GM23338 (cell line): ENCODE measurements at regions not wholly inside any gene's neighbourhood (a gene's known extent, or its start where the extent isn't known, plus 50 kb on each side); places are given as distances from the start of the nearest gene placed in this dataset.

Experiments used
- ATAC-seq: fragments of 200-7000 bp; cut with Tn5 transposase; 3 replicates; pipeline ENCODE4 v1.9.1; 2020
- DNase-seq: peaks from one replicate; pipeline ENCODE4 v3.0.0-alpha.2; 2015; ENCODE audit warnings: low spot score
- H2AFZ ChIP-seq: fragments of 200-600 bp; sonication (generic); 2 replicates; pipeline ENCODE4 v1.8.0; 2016; ENCODE audit warnings: antibody characterized with exemption, mild to moderate bottlenecking, moderate library complexity
- H3F3A ChIP-seq: fragments of 200-600 bp; sonication (generic); replicated peaks from 2 replicates; pipeline ENCODE4 v1.8.0; 2017; ENCODE audit warnings: antibody characterized with exemption, mixed run types, low read depth
- H3K27ac ChIP-seq: fragments of 200-600 bp; sonication (generic); 2 replicates; pipeline ENCODE4 v1.6.1; 2016; ENCODE audit warnings: low read depth
- H3K27me3 ChIP-seq: fragments of 200-600 bp; sonication (generic); 2 replicates; pipeline ENCODE4 v1.8.0; 2016; ENCODE audit warnings: mild to moderate bottlenecking, mixed run types, moderate library complexity; ENCODE audit not compliant: insufficient read depth
- H3K36me3 ChIP-seq: fragments of 200-600 bp; sonication (generic); 2 replicates; pipeline ENCODE4 v1.8.0; 2016; ENCODE audit warnings: mild to moderate bottlenecking; ENCODE audit not compliant: insufficient read depth
- H3K4me1 ChIP-seq: fragments of 200-600 bp; sonication (generic); 2 replicates; pipeline ENCODE4 v1.8.0; 2016; ENCODE audit warnings: mild to moderate bottlenecking, moderate library complexity; ENCODE audit not compliant: insufficient read depth
- H3K4me2 ChIP-seq: fragments of 200-600 bp; sonication (generic); 2 replicates; pipeline ENCODE4 v1.7.1; 2017; ENCODE audit warnings: mixed run types
- H3K4me3 ChIP-seq: fragments of 200-600 bp; sonication (generic); 2 replicates; pipeline ENCODE4 v1.6.1; 2016; ENCODE audit warnings: mixed run types
- H3K79me2 ChIP-seq: fragments of 200-600 bp; sonication (generic); replicated peaks from 2 replicates; pipeline ENCODE4 v1.8.0; 2017; ENCODE audit warnings: mild to moderate bottlenecking; ENCODE audit not compliant: insufficient read depth
- H3K9me2 ChIP-seq: fragments of 200-600 bp; sonication (generic); 2 replicates; pipeline ENCODE4 v1.8.0; 2017; ENCODE audit not compliant: insufficient read depth
- H4K20me1 ChIP-seq: fragments of 200-600 bp; sonication (generic); replicated peaks from 2 replicates; pipeline ENCODE4 v1.8.0; 2017; ENCODE audit warnings: mild to moderate bottlenecking; ENCODE audit not compliant: insufficient read depth
- H3K27ac Mint-ChIP-seq: 2 replicates; pipeline ENCODE4 v1.8.0; 2020; ENCODE audit warnings: inconsistent platforms, mild to moderate bottlenecking, moderate library complexity, mixed read lengths
- H3K27me3 Mint-ChIP-seq: 3 replicates; pipeline ENCODE4 v1.8.0; 2022; ENCODE audit warnings: low read depth, mild to moderate bottlenecking, moderate library complexity, mixed read lengths, inconsistent platforms; ENCODE audit not compliant: insufficient read depth, poor library complexity
- H3K36me3 Mint-ChIP-seq: 3 replicates; pipeline ENCODE4 v1.8.0; 2021; ENCODE audit warnings: low read depth, mild to moderate bottlenecking, inconsistent platforms, moderate library complexity, mixed read lengths
- H3K4me1 Mint-ChIP-seq: 3 replicates; pipeline ENCODE4 v1.8.0; 2020; ENCODE audit warnings: mild to moderate bottlenecking, inconsistent platforms, mixed read lengths
- H3K4me3 Mint-ChIP-seq: 3 replicates; pipeline ENCODE4 v1.8.0; 2021; ENCODE audit warnings: moderate library complexity, mild to moderate bottlenecking, inconsistent platforms, mixed read lengths
- H3K9me3 Mint-ChIP-seq: 3 replicates; pipeline ENCODE4 v1.8.0; 2020; ENCODE audit warnings: moderate library complexity, mild to moderate bottlenecking, inconsistent platforms, mixed read lengths
- CREB1 ChIP-seq: fragments of 250-450 bp; sonication (Bioruptor Pico); IDR thresholded peaks from 2 replicates; pipeline ENCODE4 v1.5.0; 2020; ENCODE audit warnings: low read depth, mild to moderate bottlenecking, moderate library complexity
- CTCF ChIP-seq, 2 experiments: fragments of 200-600 bp in 1 of 2; sonication (generic) in 1 of 2; conservative IDR thresholded peaks; 2 replicates each; pipeline versions ENCODE4 v1.5.1 to v1.6.1; 2016 to 2017; ENCODE audit warnings: antibody characterized with exemption in 2 of 2, low read depth in 2 of 2, mild to moderate bottlenecking in 2 of 2, moderate library complexity in 1 of 2
- EZH2 ChIP-seq: fragments of 200-600 bp; sonication (generic); IDR thresholded peaks from one replicate; pipeline ENCODE4 v1.8.0; 2017; ENCODE audit warnings: antibody characterized with exemption, mild to moderate bottlenecking, low read depth; ENCODE audit not compliant: unreplicated experiment
- EZH2phosphoT487 ChIP-seq: fragments of 200-600 bp; sonication (generic); IDR thresholded peaks from one replicate; pipeline ENCODE4 v1.8.1; 2018; ENCODE audit warnings: antibody characterized with exemption; ENCODE audit not compliant: unreplicated experiment
- JUNB ChIP-seq: IDR thresholded peaks from one replicate; pipeline ENCODE4 v1.6.1; 2016; ENCODE audit warnings: antibody characterized with exemption; ENCODE audit not compliant: unreplicated experiment
- NANOG ChIP-seq: IDR thresholded peaks from 2 replicates; pipeline ENCODE4 v1.6.1; 2016; ENCODE audit warnings: antibody characterized with exemption, borderline replicate concordance
- POLR2AphosphoS5 ChIP-seq: IDR thresholded peaks from 2 replicates; pipeline ENCODE4 v1.6.1; 2016; ENCODE audit warnings: antibody characterized with exemption, low read depth
- STAT1 ChIP-seq: IDR thresholded peaks from one replicate; pipeline ENCODE4 v1.6.1; 2016; ENCODE audit warnings: antibody characterized with exemption; ENCODE audit not compliant: unreplicated experiment
- ZNF114 ChIP-seq: fragments of 250-450 bp; sonication (Bioruptor Pico); IDR thresholded peaks from 2 replicates; pipeline ENCODE4 v1.5.0; 2020; ENCODE audit warnings: mild to moderate bottlenecking, moderate library complexity
- ZNF331 ChIP-seq: fragments of 250-450 bp; sonication (Bioruptor Pico); IDR thresholded peaks from 2 replicates; pipeline ENCODE4 v1.5.0; 2020; ENCODE audit warnings: low read depth, mild to moderate bottlenecking, moderate library complexity
- TF ChIP-seq, protein P1 (sequence below): fragments of 250-450 bp; sonication (Bioruptor Pico); IDR thresholded peaks from 2 replicates; pipeline ENCODE4 v1.5.0; 2020; ENCODE audit warnings: mild to moderate bottlenecking, moderate library complexity
- TF ChIP-seq, protein P2 (sequence below): IDR thresholded peaks from one replicate; pipeline ENCODE4 v1.6.1; 2018; ENCODE audit warnings: antibody characterized with exemption; ENCODE audit not compliant: unreplicated experiment
- TF ChIP-seq, protein P3 (sequence below): IDR thresholded peaks from 2 replicates; pipeline ENCODE4 v1.6.1; 2016; ENCODE audit warnings: antibody characterized with exemption

DNA sequence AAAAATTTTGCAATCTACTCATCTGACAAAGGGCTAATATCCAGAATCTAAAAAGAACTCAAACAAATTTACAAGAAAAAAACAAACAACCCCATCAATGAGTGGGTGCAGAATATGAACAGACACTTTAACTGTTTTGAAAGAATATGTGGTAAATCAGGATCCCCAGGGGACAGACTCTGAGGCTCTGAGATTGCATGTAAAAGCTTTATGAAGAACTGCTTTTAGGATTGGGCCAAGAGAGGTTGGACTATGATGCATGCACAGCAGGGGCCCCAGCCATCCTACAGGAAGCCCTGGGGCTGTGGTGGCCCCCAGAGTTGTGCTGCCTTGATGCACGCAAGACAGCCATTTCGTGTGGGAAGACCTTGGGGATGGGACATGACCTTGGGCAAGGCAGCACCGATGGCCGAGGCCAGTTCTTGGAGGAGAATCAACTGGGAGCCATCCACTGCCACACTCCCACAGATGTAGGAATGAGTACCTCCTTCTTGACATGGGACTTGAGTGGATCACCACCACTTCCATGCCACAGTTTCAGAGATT, 298.1 kb upstream of the THBS1 start:
- Mint-ChIP-seq H3K4me1 (no peaks in the 10 kb centered on the region), H3K27ac (no peak overlapping the region), H3K4me3 (no peak overlapping the region), H3K36me3 (no peaks in the 10 kb centered on the region), H3K9me3 (0 out of 3 replicates have a peak, but pooled peaks cover 2% of the 10 kb centered on the region), H3K27me3 (no peaks in the 10 kb centered on the region)
- no peaks in the 10 kb centered on the region for H3F3A ChIP-seq
- no peak overlapping the region for H3K4me3 ChIP-seq
- no peaks in the 10 kb centered on the region for H4K20me1 ChIP-seq
- TF ChIP-seq EZH2 (no peak), NANOG (no peak), CTCF (conservative IDR thresholded peaks at IDR 0.05; ENCODE audit: low read depth in 2 of 2) (no peak), ZNF331 (CRISPR knock-in tag) (no peak), EZH2phosphoT487 (no peak), ZNF114 (CRISPR knock-in tag) (no peak), CREB1 (CRISPR knock-in tag) (no peak), STAT1 (no peak), JUNB (no peak), POLR2AphosphoS5 (no peak)
- TF ChIP-seq, protein P1, sequence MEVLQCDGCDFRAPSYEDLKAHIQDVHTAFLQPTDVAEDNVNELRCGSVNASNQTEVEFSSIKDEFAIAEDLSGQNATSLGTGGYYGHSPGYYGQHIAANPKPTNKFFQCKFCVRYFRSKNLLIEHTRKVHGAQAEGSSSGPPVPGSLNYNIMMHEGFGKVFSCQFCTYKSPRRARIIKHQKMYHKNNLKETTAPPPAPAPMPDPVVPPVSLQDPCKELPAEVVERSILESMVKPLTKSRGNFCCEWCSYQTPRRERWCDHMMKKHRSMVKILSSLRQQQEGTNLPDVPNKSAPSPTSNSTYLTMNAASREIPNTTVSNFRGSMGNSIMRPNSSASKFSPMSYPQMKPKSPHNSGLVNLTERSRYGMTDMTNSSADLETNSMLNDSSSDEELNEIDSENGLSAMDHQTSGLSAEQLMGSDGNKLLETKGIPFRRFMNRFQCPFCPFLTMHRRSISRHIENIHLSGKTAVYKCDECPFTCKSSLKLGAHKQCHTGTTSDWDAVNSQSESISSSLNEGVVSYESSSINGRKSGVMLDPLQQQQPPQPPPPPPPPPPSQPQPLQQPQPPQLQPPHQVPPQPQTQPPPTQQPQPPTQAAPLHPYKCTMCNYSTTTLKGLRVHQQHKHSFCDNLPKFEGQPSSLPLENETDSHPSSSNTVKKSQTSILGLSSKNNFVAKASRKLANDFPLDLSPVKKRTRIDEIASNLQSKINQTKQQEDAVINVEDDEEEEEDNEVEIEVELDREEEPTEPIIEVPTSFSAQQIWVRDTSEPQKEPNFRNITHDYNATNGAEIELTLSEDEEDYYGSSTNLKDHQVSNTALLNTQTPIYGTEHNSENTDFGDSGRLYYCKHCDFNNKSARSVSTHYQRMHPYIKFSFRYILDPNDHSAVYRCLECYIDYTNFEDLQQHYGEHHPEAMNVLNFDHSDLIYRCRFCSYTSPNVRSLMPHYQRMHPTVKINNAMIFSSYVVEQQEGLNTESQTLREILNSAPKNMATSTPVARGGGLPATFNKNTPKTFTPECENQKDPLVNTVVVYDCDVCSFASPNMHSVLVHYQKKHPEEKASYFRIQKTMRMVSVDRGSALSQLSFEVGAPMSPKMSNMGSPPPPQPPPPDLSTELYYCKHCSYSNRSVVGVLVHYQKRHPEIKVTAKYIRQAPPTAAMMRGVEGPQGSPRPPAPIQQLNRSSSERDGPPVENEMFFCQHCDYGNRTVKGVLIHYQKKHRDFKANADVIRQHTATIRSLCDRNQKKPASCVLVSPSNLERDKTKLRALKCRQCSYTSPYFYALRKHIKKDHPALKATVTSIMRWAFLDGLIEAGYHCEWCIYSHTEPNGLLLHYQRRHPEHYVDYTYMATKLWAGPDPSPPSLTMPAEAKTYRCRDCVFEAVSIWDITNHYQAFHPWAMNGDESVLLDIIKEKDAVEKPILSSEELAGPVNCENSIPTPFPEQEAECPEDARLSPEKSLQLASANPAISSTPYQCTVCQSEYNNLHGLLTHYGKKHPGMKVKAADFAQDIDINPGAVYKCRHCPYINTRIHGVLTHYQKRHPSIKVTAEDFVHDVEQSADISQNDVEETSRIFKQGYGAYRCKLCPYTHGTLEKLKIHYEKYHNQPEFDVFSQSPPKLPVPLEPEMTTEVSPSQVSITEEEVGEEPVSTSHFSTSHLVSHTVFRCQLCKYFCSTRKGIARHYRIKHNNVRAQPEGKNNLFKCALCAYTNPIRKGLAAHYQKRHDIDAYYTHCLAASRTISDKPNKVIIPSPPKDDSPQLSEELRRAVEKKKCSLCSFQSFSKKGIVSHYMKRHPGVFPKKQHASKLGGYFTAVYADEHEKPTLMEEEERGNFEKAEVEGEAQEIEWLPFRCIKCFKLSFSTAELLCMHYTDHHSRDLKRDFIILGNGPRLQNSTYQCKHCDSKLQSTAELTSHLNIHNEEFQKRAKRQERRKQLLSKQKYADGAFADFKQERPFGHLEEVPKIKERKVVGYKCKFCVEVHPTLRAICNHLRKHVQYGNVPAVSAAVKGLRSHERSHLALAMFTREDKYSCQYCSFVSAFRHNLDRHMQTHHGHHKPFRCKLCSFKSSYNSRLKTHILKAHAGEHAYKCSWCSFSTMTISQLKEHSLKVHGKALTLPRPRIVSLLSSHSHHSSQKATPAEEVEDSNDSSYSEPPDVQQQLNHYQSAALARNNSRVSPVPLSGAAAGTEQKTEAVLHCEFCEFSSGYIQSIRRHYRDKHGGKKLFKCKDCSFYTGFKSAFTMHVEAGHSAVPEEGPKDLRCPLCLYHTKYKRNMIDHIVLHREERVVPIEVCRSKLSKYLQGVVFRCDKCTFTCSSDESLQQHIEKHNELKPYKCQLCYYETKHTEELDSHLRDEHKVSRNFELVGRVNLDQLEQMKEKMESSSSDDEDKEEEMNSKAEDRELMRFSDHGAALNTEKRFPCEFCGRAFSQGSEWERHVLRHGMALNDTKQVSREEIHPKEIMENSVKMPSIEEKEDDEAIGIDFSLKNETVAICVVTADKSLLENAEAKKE (CRISPR knock-in tag): no peak
- TF ChIP-seq, protein P2, sequence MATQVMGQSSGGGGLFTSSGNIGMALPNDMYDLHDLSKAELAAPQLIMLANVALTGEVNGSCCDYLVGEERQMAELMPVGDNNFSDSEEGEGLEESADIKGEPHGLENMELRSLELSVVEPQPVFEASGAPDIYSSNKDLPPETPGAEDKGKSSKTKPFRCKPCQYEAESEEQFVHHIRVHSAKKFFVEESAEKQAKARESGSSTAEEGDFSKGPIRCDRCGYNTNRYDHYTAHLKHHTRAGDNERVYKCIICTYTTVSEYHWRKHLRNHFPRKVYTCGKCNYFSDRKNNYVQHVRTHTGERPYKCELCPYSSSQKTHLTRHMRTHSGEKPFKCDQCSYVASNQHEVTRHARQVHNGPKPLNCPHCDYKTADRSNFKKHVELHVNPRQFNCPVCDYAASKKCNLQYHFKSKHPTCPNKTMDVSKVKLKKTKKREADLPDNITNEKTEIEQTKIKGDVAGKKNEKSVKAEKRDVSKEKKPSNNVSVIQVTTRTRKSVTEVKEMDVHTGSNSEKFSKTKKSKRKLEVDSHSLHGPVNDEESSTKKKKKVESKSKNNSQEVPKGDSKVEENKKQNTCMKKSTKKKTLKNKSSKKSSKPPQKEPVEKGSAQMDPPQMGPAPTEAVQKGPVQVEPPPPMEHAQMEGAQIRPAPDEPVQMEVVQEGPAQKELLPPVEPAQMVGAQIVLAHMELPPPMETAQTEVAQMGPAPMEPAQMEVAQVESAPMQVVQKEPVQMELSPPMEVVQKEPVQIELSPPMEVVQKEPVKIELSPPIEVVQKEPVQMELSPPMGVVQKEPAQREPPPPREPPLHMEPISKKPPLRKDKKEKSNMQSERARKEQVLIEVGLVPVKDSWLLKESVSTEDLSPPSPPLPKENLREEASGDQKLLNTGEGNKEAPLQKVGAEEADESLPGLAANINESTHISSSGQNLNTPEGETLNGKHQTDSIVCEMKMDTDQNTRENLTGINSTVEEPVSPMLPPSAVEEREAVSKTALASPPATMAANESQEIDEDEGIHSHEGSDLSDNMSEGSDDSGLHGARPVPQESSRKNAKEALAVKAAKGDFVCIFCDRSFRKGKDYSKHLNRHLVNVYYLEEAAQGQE: no peak
- TF ChIP-seq, protein P3, sequence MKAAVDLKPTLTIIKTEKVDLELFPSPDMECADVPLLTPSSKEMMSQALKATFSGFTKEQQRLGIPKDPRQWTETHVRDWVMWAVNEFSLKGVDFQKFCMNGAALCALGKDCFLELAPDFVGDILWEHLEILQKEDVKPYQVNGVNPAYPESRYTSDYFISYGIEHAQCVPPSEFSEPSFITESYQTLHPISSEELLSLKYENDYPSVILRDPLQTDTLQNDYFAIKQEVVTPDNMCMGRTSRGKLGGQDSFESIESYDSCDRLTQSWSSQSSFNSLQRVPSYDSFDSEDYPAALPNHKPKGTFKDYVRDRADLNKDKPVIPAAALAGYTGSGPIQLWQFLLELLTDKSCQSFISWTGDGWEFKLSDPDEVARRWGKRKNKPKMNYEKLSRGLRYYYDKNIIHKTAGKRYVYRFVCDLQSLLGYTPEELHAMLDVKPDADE: no peak
- peaks cover 6% of the 10 kb centered on the region; the same call in 1 of the 2 replicates for H3K9me2 ChIP-seq
- H3K36me3 ChIP-seq: no peaks in the 10 kb centered on the region
- ATAC-seq: no peak
- H3K4me1 ChIP-seq: no peaks in the 10 kb centered on the region
- H3K27me3 ChIP-seq: no peaks in the 10 kb centered on the region
- H2AFZ ChIP-seq: no peak overlapping the region
- H3K79me2 ChIP-seq: no peaks in the 10 kb centered on the region
- no peak overlapping the region for H3K27ac ChIP-seq
- H3K4me2 ChIP-seq: no peak overlapping the region
- DNase-seq: no peak
